ENCODE measurements at regions not wholly inside any gene's neighbourhood (a gene's known extent, or its start where the extent isn't known, plus 50 kb on each side); places are given as distances from the start of the nearest gene placed in this dataset.

- Histone ChIP-seq H3K4me1 (ENCODE audit: control insufficient read depth in 4 of 4, insufficient read depth in 4 of 4, low read length in 3 of 4) (peaks cover 0 to 4% (median 3%) of the 10 kb centered on the region in 4 donors), H3K9ac (ENCODE audit: low read depth in 1 of 2, low read length in 2 of 2) (no peak overlapping the region), H3K9me3 (ENCODE audit: control insufficient read depth in 4 of 4, low read length in 3 of 4) (no peaks in the 10 kb centered on the region), H3K27ac (ENCODE audit: low read depth in 1 of 2, low read length in 2 of 2) (no peak overlapping the region), H3K36me3 (ENCODE audit: control insufficient read depth in 4 of 4, insufficient read depth in 3 of 4, low read depth in 1 of 4, low read length in 3 of 4) (no peaks in the 10 kb centered on the region), H3K27me3 (ENCODE audit: control insufficient read depth in 4 of 4, insufficient read depth in 4 of 4, low read length in 3 of 4) (no peaks in the 10 kb centered on the region), H3K4me3 (ENCODE audit: low read depth in 1 of 3, low read length in 3 of 3) (no peak overlapping the region)
- WGBS: 86% methylated on average over 17 of the region's 17 CpGs
- no peak for DNase-seq (ENCODE audit: low spot score)
- TF ChIP-seq TAF1 (conservative IDR thresholded peaks at IDR 0.05) (no peak), RXRA (IDR thresholded peaks at IDR 0.05) (no peak)
Measured at GRCh38 chr2:3040496-3041140, 337.0 kb downstream of the EIPR1 start.

- Histone ChIP-seq H3K9ac (ENCODE audit: low read depth in 1 of 2, low read length in 2 of 2) (no peak overlapping the region), H3K9me3 (ENCODE audit: control insufficient read depth in 4 of 4, low read length in 3 of 4) (no peaks in the 10 kb centered on the region), H3K4me3 (ENCODE audit: low read depth in 1 of 3, low read length in 3 of 3) (no peak overlapping the region), H3K27me3 (ENCODE audit: control insufficient read depth in 4 of 4, insufficient read depth in 4 of 4, low read length in 3 of 4) (no peaks in the 10 kb centered on the region), H3K4me1 (ENCODE audit: control insufficient read depth in 4 of 4, insufficient read depth in 4 of 4, low read length in 3 of 4) (peaks cover 0 to 1% (median under 1%) of the 10 kb centered on the region in 4 donors), H3K27ac (ENCODE audit: low read depth in 1 of 2, low read length in 2 of 2) (no peak overlapping the region), H3K36me3 (ENCODE audit: control insufficient read depth in 4 of 4, insufficient read depth in 3 of 4, low read depth in 1 of 4, low read length in 3 of 4) (no peaks in the 10 kb centered on the region)
- 83% methylated on average over 2 of the region's 2 CpGs for WGBS
- DNase-seq (ENCODE audit: low spot score): no peak
- TF ChIP-seq HNF4G (IDR thresholded peaks at IDR 0.05) (no peak), YY1 (IDR thresholded peaks at IDR 0.05) (no peak)
Measured at GRCh38 chr2:3040066-3040428, 337.6 kb downstream of the EIPR1 start.

GRCh38 chr2:3039188-3040065 is 338.2 kb downstream of the EIPR1 start:
- H3K4me3 ChIP-seq (ENCODE audit: low read depth in 1 of 3, low read length in 3 of 3): no peak overlapping the region
- no peaks in the 10 kb centered on the region for H3K9me3 ChIP-seq (ENCODE audit: control insufficient read depth in 4 of 4, low read length in 3 of 4)
- H3K9ac ChIP-seq (ENCODE audit: low read depth in 1 of 2, low read length in 2 of 2): no peak overlapping the region
- H3K4me1 ChIP-seq (ENCODE audit: control insufficient read depth in 4 of 4, insufficient read depth in 4 of 4, low read length in 3 of 4): no peaks in the 10 kb centered on the region
- DNase-seq (ENCODE audit: low spot score): no peak
- WGBS: 85% methylated on average over 16 of the region's 16 CpGs
- H3K27ac ChIP-seq (ENCODE audit: low read depth in 1 of 2, low read length in 2 of 2): no peak overlapping the region
- no peak for TF ChIP-seq HNF4A (conservative IDR thresholded peaks at IDR 0.05)
- no peak for TF ChIP-seq REST (IDR thresholded peaks at IDR 0.05)
- TF ChIP-seq NR2F2 (IDR thresholded peaks at IDR 0.05): no peak
- no peak for TF ChIP-seq ATF3 (IDR thresholded peaks at IDR 0.05)
- TF ChIP-seq EGR1 (IDR thresholded peaks at IDR 0.05; ENCODE audit: low read depth in 2 of 2): no peak
- no peak for TF ChIP-seq TAF1 (conservative IDR thresholded peaks at IDR 0.05)
- no peak for TF ChIP-seq GABPA (IDR thresholded peaks at IDR 0.05 in 1 of 2, conservative IDR thresholded peaks at IDR 0.05 in 1 of 2)
- TF ChIP-seq MAX (IDR thresholded peaks at IDR 0.05): no peak
- no peak for TF ChIP-seq FOXA2 (IDR thresholded peaks at IDR 0.05)
- no peaks in the 10 kb centered on the region for H3K27me3 ChIP-seq (ENCODE audit: control insufficient read depth in 4 of 4, insufficient read depth in 4 of 4, low read length in 3 of 4)
- H3K36me3 ChIP-seq (ENCODE audit: control insufficient read depth in 4 of 4, insufficient read depth in 3 of 4, low read depth in 1 of 4, low read length in 3 of 4): no peaks in the 10 kb centered on the region

Measured in liver (tissue), 7 donors.